Hindlimb muscle (tissue), 1 donor: ENCODE measurements at regions not wholly inside any gene's neighbourhood (a gene's known extent, or its start where the extent isn't known, plus 50 kb on each side); places are given as distances from the start of the nearest gene placed in this dataset.
"Not testable (repeated sequence)": the region's sequence is repeated elsewhere in the genome, so short reads cannot be mapped to it uniquely, and the experiment has no call there.

Source experiments
- DNase-seq: peaks from one replicate; pipeline ENCODE4 v3.0.0-alpha.2; 2013

- no peak for DNase-seq
These were observed 54.0 kb upstream of the RBFOX1 start for GRCh38 chr16:7278636-7279035.

DNA sequence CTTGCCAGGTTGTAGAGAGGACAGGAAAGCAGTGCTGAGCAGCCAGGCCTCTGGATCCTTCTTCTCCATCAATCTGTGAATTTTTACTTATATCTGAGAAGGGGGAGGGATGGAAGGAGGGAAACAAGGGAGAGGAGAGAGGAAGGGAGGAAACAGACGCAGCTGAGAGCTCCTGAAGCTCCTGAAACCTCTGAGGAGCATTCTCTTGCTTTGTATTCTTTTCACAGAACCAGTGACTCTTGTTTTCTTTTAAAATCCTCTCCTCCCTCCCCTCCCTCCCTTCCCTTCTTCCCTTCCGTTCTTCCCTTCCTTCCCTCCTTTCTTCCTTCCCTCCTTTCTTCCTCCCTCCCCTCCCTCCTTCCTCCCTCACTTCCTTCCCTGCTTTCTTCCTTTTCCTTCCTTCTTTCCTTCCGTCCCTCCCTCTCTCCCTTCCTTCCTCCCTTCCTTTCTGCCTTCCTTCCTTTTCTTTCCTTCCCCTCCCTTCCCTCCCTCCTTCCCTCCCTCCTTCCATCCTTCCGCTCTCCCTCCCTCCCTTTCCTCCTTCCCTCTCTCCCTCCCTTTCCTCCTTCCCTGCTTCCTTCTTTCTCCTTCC, 60.0 kb upstream of the RBFOX1 start:
- no peak for DNase-seq

- no peak for DNase-seq
These were observed 61.2 kb upstream of the RBFOX1 start for GRCh38 chr16:7271486-7271885.

DNA sequence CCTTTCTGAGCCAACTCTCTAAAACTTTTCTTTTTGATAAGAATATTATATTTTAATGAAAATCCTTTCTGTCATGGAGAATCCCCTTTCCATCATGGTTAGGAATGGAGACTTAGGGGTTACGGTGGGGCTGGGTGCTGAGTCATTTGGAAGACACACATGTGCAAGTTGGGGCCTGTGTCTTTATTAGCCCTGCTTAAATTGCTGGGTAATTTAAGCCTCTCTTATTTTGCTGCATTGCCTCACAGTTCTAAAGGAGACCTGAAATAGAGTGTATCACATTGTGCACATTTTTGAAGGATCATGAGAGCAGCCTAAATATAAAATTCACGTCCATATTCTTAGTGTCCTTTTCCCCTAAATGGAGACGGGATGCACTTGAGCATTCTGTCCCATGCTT, 61.8 kb upstream of the RBFOX1 start:
- no peak for DNase-seq

GRCh38 chr16:7270006-7270405, 62.6 kb upstream of the RBFOX1 start:
- no peak for DNase-seq

GRCh38 chr16:7268182-7268581, 64.5 kb upstream of the RBFOX1 start:
- DNase-seq, result peak; percentile 29

- DNase-seq, result no peak
These were observed 75.6 kb upstream of the RBFOX1 start for GRCh38 chr16:7257016-7257415.

GRCh38 chr16:7246578-7246977, 86.1 kb upstream of the RBFOX1 start:
- peak; percentile 23 for DNase-seq

DNA sequence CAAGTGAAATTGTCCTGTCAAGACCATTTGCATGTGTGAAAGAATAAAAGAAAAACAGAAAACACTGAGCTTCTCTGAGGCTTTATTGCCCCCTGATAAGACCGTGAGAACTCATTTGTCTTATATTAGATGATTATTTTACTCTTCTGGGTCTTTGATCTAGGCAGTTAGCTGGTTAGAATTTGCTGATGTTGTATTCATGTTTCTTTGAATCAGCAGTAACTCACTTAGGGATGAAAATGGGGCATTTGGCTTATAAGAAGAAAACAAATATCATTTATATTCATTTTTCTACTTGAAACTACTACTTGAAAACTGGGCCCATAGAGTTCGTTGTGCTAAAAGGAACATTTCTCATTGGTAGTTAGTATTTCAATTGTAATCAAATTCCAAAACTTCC, 93.1 kb upstream of the RBFOX1 start:
- no peak for DNase-seq

GRCh38 chr16:7236824-7237410, 95.7 kb upstream of the RBFOX1 start:
- no peak for DNase-seq

DNA sequence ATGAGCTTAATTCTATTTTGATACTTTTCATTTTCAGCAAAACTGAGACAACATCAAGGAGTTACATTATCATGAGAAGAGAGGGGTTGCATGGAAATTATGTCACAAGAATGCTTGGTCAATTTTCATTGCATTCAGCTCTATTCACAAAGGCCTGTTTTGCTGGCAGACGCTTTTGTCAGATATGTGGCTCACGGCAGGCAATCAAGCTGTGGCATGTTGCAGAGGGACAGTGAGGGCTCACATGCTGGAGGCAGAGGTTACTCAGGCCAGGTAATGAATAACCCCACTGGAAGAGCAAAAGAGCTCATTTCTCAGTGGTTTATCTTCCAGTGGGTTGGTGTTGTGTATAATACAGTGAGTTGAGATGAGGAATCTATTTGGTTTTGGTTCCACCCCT, 98.7 kb upstream of the RBFOX1 start:
- DNase-seq, result no peak

GRCh38 chr16:7231762-7232161, 100.9 kb upstream of the RBFOX1 start:
- DNase-seq, result no peak

DNA sequence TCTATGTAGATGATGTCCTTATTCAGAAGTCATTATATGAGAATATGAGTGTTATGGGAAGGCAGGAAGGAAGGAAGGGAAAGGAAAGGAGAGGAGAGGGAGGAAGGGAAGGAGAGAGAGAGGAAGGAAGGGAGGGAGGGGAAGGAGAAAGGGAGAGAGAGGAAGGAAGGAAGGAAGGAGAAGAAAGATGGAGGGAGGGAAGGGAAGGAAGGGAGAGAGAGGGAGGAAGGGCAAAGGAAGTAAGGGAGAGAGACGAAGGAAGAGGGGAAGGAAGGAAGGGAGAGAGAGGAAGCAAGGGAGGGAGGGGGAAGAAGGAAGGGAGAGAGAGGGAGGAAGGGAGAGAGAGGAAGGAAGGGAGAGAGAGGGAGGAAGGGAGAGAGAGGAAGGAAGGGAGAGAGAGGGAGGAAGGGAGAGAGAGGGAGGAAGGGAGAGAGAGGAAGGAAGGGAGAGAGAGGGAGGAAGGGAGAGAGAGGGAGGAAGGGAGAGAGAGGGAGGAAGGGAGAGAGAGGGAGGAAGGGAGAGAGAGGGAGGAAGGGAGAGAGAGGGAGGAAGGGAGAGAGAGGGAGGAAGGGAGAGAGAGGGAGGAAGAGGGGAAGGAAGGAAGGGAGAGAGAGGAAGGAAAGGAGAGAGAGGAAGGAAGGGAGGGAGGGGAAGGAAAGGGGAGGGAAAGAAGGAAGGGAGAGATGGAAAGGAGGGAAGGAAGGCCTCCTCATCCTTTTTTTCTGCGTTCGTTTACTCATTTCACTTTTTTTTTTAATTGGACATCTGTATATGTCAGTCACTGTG, 103.0 kb upstream of the RBFOX1 start:
- not testable (repeated sequence) for DNase-seq

- DNase-seq, result peak; percentile 1
These were observed 105.4 kb upstream of the RBFOX1 start for GRCh38 chr16:7227229-7227721.

GRCh38 chr16:7221157-7221556, 111.5 kb upstream of the RBFOX1 start:
- no peak for DNase-seq

DNA sequence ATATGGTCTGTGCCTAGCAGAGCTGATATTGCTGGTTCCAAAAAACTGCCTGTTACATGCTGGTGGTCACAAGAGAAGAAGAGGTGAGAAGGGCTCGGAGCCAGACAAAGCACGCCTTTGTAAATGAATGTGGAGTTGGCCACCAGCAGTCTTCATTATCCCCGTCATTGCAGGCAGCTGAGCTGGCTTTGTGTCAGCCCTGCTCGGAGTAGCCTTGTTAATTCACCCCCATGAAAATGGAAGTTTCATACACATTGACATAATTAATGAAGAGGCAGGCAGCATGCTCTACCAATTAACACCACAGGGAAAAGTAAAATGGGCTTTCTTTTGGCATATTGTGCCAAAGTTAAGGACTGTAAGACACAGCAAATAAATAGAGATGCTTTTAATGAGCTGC, 113.7 kb upstream of the RBFOX1 start:
- DNase-seq, result peak; percentile 2

DNA sequence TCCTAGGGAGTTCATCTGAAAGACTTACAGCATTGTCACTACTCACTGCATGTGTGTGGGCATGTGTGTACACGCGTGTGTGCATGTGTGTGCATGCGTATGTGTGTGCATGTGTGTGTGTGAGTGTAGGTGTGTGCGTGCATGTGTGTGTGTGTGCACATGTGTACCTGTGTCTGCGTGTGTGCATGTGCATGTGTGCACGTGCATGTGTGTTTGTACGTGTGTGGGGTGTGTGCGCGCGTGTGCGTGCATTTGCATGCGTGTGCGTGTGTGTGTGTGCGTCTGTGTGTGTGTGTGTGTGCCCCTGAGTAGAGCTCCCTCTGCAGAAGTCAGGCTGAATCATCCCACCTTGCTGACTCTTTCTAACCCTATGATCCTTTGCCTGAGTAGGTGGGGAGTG, 114.8 kb upstream of the RBFOX1 start:
- no peak for DNase-seq

DNA sequence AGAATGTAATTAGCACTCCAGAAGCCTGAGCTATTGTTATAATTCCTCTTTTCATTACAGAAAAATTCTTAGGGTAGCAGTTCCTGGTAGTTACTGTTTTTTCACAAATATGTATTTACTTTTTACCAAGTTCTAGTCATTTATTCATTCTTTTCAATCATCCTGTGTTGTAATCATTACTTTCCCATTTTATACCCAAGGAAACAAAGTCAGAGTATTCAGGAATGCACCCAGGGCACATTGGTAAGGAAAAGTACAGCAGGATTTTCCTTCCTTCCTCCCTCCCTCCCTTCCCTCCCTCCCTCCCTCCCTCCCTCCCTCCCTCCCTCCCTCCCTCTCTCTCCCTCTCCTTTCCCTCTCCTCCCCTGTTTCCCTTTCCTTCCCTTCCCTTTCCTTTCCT, 115.9 kb upstream of the RBFOX1 start:
- no peak for DNase-seq

- DNase-seq, result no peak
These were observed 120.9 kb upstream of the RBFOX1 start for GRCh38 chr16:7211781-7212180.

- no peak for DNase-seq
These were observed 123.0 kb upstream of the RBFOX1 start for GRCh38 chr16:7209598-7209997.

DNA sequence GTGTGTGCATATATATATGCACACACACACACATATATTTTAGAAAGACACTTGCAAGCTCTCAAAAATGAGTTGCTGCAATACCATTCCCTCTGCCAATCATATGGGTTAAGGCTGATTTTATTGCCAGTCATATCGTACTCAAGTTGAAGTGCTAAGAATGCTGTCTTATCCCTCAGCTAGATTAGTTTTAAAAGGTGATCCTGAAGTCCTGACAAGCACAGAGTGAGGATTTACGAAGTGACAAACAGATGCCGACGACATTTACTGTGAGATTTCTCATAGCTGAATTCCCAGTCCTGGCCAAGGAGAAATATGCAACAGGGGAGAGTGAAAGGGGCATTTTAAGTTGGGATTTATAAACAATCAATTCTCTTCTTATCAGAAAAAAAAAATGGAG, 126.2 kb upstream of the RBFOX1 start:
- no peak for DNase-seq

DNA sequence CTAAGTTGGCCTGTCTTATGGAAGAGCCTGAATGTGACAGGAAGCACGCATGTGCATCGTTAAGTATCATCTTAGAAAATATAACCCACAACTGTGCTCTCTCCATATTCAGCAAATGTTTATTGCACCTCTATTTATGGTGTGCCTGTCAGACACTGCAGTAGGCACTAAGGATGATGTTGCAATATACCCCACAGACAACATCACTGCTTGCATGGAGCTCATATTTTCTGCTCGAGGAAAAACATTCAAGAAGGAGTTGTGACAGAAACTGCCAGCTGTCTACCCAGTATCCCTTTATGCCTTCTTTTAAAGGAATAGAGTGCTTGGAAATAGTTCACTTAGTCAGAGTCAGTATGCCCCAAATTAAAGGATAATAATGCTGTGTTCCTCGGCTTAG, 132.3 kb upstream of the RBFOX1 start:
- no peak for DNase-seq

- DNase-seq, result no peak
These were observed 147.0 kb upstream of the RBFOX1 start for GRCh38 chr16:7185689-7186088.

GRCh38 chr16:7185165-7185564, 147.5 kb upstream of the RBFOX1 start:
- no peak for DNase-seq
